Uterus (tissue), 3 donors: ENCODE measurements at regions not wholly inside any gene's neighbourhood (a gene's known extent, or its start where the extent isn't known, plus 50 kb on each side); places are given as distances from the start of the nearest gene placed in this dataset.

Experiments used
- DNase-seq, 2 donors: peaks; one replicate each; pipeline ENCODE4 v3.0.0-alpha.2; 2019 to 2020
- H3K27ac ChIP-seq, 2 donors: fragments of 200-600 bp; sonication (generic); 1 replicate in 1 of 2; 2 replicates in 1 of 2; pipeline ENCODE4 v1.5.1; 2016 to 2018
- H3K27me3 ChIP-seq, 2 donors: fragments of 200-600 bp; sonication (generic); one replicate each; pipeline ENCODE4 v1.5.1; 2018 to 2019; ENCODE audit warnings: control low read depth in 1 of 2
- H3K36me3 ChIP-seq, 2 donors: fragments of 200-600 bp; sonication (generic); one replicate each; pipeline ENCODE4 v1.5.1; 2019; ENCODE audit warnings: control low read depth in 1 of 2
- H3K4me1 ChIP-seq, 2 donors: fragments of 200-600 bp; sonication (generic); one replicate each; pipeline ENCODE4 v1.5.1; 2018 to 2019; ENCODE audit warnings: control low read depth in 1 of 2
- H3K4me3 ChIP-seq, 2 donors: fragments of 200-600 bp; sonication (generic); 1 replicate in 1 of 2; 2 replicates in 1 of 2; pipeline ENCODE4 v1.5.1; 2018 to 2019; ENCODE audit warnings: mild to moderate bottlenecking in 1 of 2
- H3K9me3 ChIP-seq, 2 donors: fragments of 200-600 bp; sonication (generic); one replicate each; pipeline ENCODE4 v1.5.1; 2019; ENCODE audit warnings: control low read depth in 1 of 2
- CTCF ChIP-seq, 4 experiments: fragments of 200-600 bp in 2 of 4; fragments of 450-650 bp in 2 of 4; sonication (generic) in 2 of 4; IDR thresholded peaks; one replicate each; pipeline ENCODE4 v1.5.1; 2016 to 2019; ENCODE audit warnings: antibody characterized with exemption in 4 of 4, mild to moderate bottlenecking in 2 of 4, moderate library complexity in 1 of 4
- POLR2A ChIP-seq, 2 donors: fragments of 450-650 bp; IDR thresholded peaks; one replicate each; pipeline ENCODE4 v1.6.1; 2016; ENCODE audit warnings: antibody characterized with exemption in 2 of 2, mild to moderate bottlenecking in 1 of 2, moderate library complexity in 1 of 2
- intact Hi-C: fragments of 100-400 bp; cut with DNase I; formaldehyde crosslinking; loops from one replicate; pipeline ENCODE4 v1.15.1; 2023; ENCODE audit warnings: low total_unique reads
- donor health status: DM: yes; HTN: yes; CAD: no.

GRCh38 chr9:129281506-129282145 lies 103.6 kb upstream of the IER5L start:
- DNase-seq: no peak
- H3K9me3 ChIP-seq: no peaks in the 10 kb centered on the region
- peak overlapping the region; percentile 7 to 56 for H3K27ac ChIP-seq
- intact Hi-C loops: no loop called here
- no peaks in the 10 kb centered on the region for H3K4me1 ChIP-seq
- no peaks in the 10 kb centered on the region for H3K36me3 ChIP-seq
- H3K4me3 ChIP-seq: no peak overlapping the region
- H3K27me3 ChIP-seq: no peaks in the 10 kb centered on the region
- no peak for TF ChIP-seq POLR2A (IDR thresholded peaks at IDR 0.05)
- no peak for TF ChIP-seq CTCF (IDR thresholded peaks at IDR 0.05)

- H3K27me3 ChIP-seq: no peaks in the 10 kb centered on the region
- H3K9me3 ChIP-seq: no peaks in the 10 kb centered on the region
- no peak for DNase-seq
- TF ChIP-seq CTCF (IDR thresholded peaks at IDR 0.05): no peak
- no peak for TF ChIP-seq POLR2A (IDR thresholded peaks at IDR 0.05)
- intact Hi-C loops: no loop called here
- H3K27ac ChIP-seq: no peak overlapping the region
- no peak overlapping the region for H3K4me3 ChIP-seq
- no peaks in the 10 kb centered on the region for H3K4me1 ChIP-seq
- H3K36me3 ChIP-seq: no peaks in the 10 kb centered on the region
Observed at GRCh38 chr9:129280623-129281271, 102.7 kb upstream of the IER5L start.

GRCh38 chr9:129280236-129280622 lies 102.2 kb upstream of the IER5L start:
- Histone ChIP-seq H3K9me3 (no peaks in the 10 kb centered on the region), H3K27ac (no peak overlapping the region), H3K36me3 (no peaks in the 10 kb centered on the region), H3K27me3 (no peaks in the 10 kb centered on the region), H3K4me3 (no peak overlapping the region), H3K4me1 (no peaks in the 10 kb centered on the region)
- no peak for DNase-seq
- TF ChIP-seq CTCF (IDR thresholded peaks at IDR 0.05): no peak
- no peak for TF ChIP-seq POLR2A (IDR thresholded peaks at IDR 0.05)
- intact Hi-C loops: no loop called here

- H3K4me1 ChIP-seq: no peaks in the 10 kb centered on the region
- TF ChIP-seq CTCF (IDR thresholded peaks at IDR 0.05) (no peak), POLR2A (IDR thresholded peaks at IDR 0.05) (no peak)
- no peaks in the 10 kb centered on the region for H3K9me3 ChIP-seq
- peak in 1 of 2 donors; percentile 14 for DNase-seq
- intact Hi-C loops: no loop called here
- H3K4me3 ChIP-seq: no peak overlapping the region
- no peaks in the 10 kb centered on the region for H3K27me3 ChIP-seq
- H3K36me3 ChIP-seq: no peaks in the 10 kb centered on the region
- no peak overlapping the region for H3K27ac ChIP-seq
Observed at GRCh38 chr9:129278391-129279237, 100.6 kb upstream of the IER5L start.
